A549 (cell line): ENCODE measurements at regions not wholly inside any gene's neighbourhood (a gene's known extent, or its start where the extent isn't known, plus 50 kb on each side); places are given as distances from the start of the nearest gene placed in this dataset.

Experiments used
- ATAC-seq, 2 experiments: fragments of 200-7000 bp in 1 of 2; fragments of >200 bp in 1 of 2; cut with Nextera tagmentation in 1 of 2; cut with Tn5 transposase in 1 of 2; 3 replicates each; pipeline versions ENCODE4 v1.8.0 to v1.9.1; 2018 to 2020; ENCODE audit warnings: mild to moderate bottlenecking in 1 of 2, moderate library complexity in 1 of 2
- CTCF ChIA-PET: fragments of 300-600 bp; sonication (Branson Sonifier 250); formaldehyde crosslinking; extraction: SDS; loops from one replicate; lab custom pipeline; 2021; ENCODE audit warnings: antibody characterized with exemption, inconsistent platforms; lab: Yijun Ruan, JAX
- POLR2A ChIA-PET: fragments of 350-600 bp; formaldehyde crosslinking; extraction: SDS; loops from one replicate; lab custom pipeline; 2021; ENCODE audit warnings: antibody characterized with exemption, inconsistent platforms; lab: Yijun Ruan, JAX
- DNase-seq, 2 experiments: peaks; one replicate each; pipeline versions ENCODE4 v3.0.0 to v3.0.0-alpha.2; 2011 to 2016; ENCODE audit warnings: low read depth in 1 of 2, low spot score in 1 of 2
- FAIRE-seq: peaks from 2 replicates; lab custom pipeline; 2011; peaks lifted over from hg19 to GRCh38; lab: Jason Lieb, UNC
- H3K27ac ChIP-seq, 2 experiments: fragments of >200 bp; sonication (Bioruptor Twin); formaldehyde crosslinking; 3 replicates each; pipeline ENCODE4 v1.5.1; 2016 to 2017
- H3K4me1 ChIP-seq: fragments of >200 bp; sonication (Bioruptor Twin); formaldehyde crosslinking; 3 replicates; pipeline ENCODE4 v1.6.1; 2016
- H3K4me2 ChIP-seq: fragments of >200 bp; sonication (Bioruptor Twin); formaldehyde crosslinking; 3 replicates; pipeline ENCODE4 v1.6.1; 2016
- H3K4me3 ChIP-seq: fragments of >200 bp; sonication (Bioruptor Twin); formaldehyde crosslinking; 3 replicates; pipeline ENCODE4 v1.5.1; 2016
- H3K9me3 ChIP-seq: fragments of >200 bp; sonication (Bioruptor Twin); formaldehyde crosslinking; 3 replicates; pipeline ENCODE4 v1.6.1; 2016
- CEBPB ChIP-seq, 2 experiments: fragments of >200 bp in 1 of 2; sonication (Bioruptor Twin) in 1 of 2; formaldehyde crosslinking in 1 of 2; IDR thresholded peaks; 2 replicates each; pipeline ENCODE4 v1.6.1; 2012 to 2016
- CHD2 ChIP-seq: fragments of 150-350 bp; IDR thresholded peaks from 2 replicates; pipeline ENCODE4 v1.6.1; 2014; ENCODE audit warnings: low read length; ENCODE audit not compliant: partially characterized antibody
- FOSL2 ChIP-seq, 2 experiments: fragments of 450-650 bp in 1 of 2; fragments of >200 bp in 1 of 2; sonication (Bioruptor Twin) in 1 of 2; formaldehyde crosslinking; IDR thresholded peaks; 2 replicates each; pipeline versions ENCODE4 v1.5.0 to v1.6.1; 2016 to 2020; ENCODE audit warnings: mild to moderate bottlenecking in 1 of 2, moderate library complexity in 1 of 2
- GATA3 ChIP-seq: IDR thresholded peaks from 2 replicates; pipeline ENCODE4 v1.6.1; 2012; ENCODE audit warnings: borderline replicate concordance
- HMGXB4 ChIP-seq: fragments of 250-450 bp; sonication (Bioruptor Pico); IDR thresholded peaks from 2 replicates; pipeline ENCODE4 v1.5.0; 2021; ENCODE audit warnings: mild to moderate bottlenecking, moderate library complexity, borderline replicate concordance
- HOXA7 ChIP-seq: fragments of 250-450 bp; sonication (Bioruptor Pico); IDR thresholded peaks from 2 replicates; pipeline ENCODE4 v1.5.0; 2020; ENCODE audit warnings: mild to moderate bottlenecking, moderate library complexity
- HOXB5 ChIP-seq: fragments of 250-450 bp; sonication (Bioruptor Pico); IDR thresholded peaks from 2 replicates; pipeline ENCODE4 v1.5.0; 2020; ENCODE audit warnings: mild to moderate bottlenecking, moderate library complexity
- JUNB ChIP-seq: fragments of >200 bp; sonication (Bioruptor Twin); formaldehyde crosslinking; IDR thresholded peaks from 2 replicates; pipeline ENCODE4 v1.6.1; 2016
- KDM1A ChIP-seq: fragments of 200-600 bp; sonication (generic); IDR thresholded peaks from 2 replicates; pipeline ENCODE4 v1.6.1; 2016; ENCODE audit warnings: low read depth, mild to moderate bottlenecking
- KDM5A ChIP-seq: fragments of 200-600 bp; sonication (generic); IDR thresholded peaks from 2 replicates; pipeline ENCODE4 v1.6.1; 2016; ENCODE audit warnings: antibody characterized with exemption, mild to moderate bottlenecking
- MAFK ChIP-seq: fragments of 450-650 bp; IDR thresholded peaks from 2 replicates; pipeline ENCODE4 v1.6.1; 2014; ENCODE audit not compliant: partially characterized antibody
- MAX ChIP-seq: IDR thresholded peaks from 2 replicates; pipeline ENCODE4 v1.6.1; 2012
- MAZ ChIP-seq: fragments of 150-350 bp; IDR thresholded peaks from 2 replicates; pipeline ENCODE4 v1.6.1; 2014; ENCODE audit warnings: antibody characterized with exemption, low read depth, low read length, borderline replicate concordance
- NFE2L2 ChIP-seq: fragments of 150-350 bp; conservative IDR thresholded peaks from 2 replicates; pipeline ENCODE4 v1.6.1; 2014; ENCODE audit warnings: low read length
- PBX3 ChIP-seq: IDR thresholded peaks from 2 replicates; pipeline ENCODE4 v1.6.1; 2012
- PHF8 ChIP-seq: fragments of 200-600 bp; sonication (generic); IDR thresholded peaks from 2 replicates; pipeline ENCODE4 v1.6.1; 2016; ENCODE audit warnings: low read depth, mild to moderate bottlenecking, antibody characterized with exemption, moderate library complexity, borderline replicate concordance
- POLR2A ChIP-seq: IDR thresholded peaks from 2 replicates; pipeline ENCODE4 v1.6.1; 2012; ENCODE audit warnings: mild to moderate bottlenecking, low read length
- POLR2AphosphoS2 ChIP-seq: conservative IDR thresholded peaks from 2 replicates; pipeline ENCODE4 v1.6.1; 2012; ENCODE audit warnings: low read length, improper control_type of control experiment, inconsistent platforms
- RCOR1 ChIP-seq: fragments of 150-350 bp; IDR thresholded peaks from 2 replicates; pipeline ENCODE4 v1.6.1; 2014; ENCODE audit warnings: antibody characterized with exemption, low read length, low read depth
- RFX5 ChIP-seq: fragments of 450-650 bp; IDR thresholded peaks from 2 replicates; pipeline ENCODE4 v1.7.1; 2014; ENCODE audit warnings: antibody characterized with exemption, mild to moderate bottlenecking, moderate library complexity
- SMC3 ChIP-seq: fragments of >200 bp; sonication (Bioruptor Twin); formaldehyde crosslinking; IDR thresholded peaks from 3 replicates; pipeline ENCODE4 v1.6.1; 2018; ENCODE audit warnings: inconsistent platforms
- TFCP2L1 ChIP-seq: fragments of 250-450 bp; sonication (Bioruptor Pico); IDR thresholded peaks from 2 replicates; pipeline ENCODE4 v1.5.0; 2021; ENCODE audit warnings: mild to moderate bottlenecking
- USF2 ChIP-seq: fragments of 450-650 bp; IDR thresholded peaks from 2 replicates; pipeline ENCODE4 v1.6.1; 2014; ENCODE audit warnings: antibody characterized with exemption
- WGBS: methylation state at CpG from one replicate; pipeline ENCODE4 v1.1.6; 2017; ENCODE audit errors: missing lambda C conversion rate; 5-methylcytosine and 5-hydroxymethylcytosine counted together

GRCh38 chr9:29753638-29754037 is 2180.4 kb upstream of the C9orf72 start:
- ATAC-seq (no peak), FAIRE-seq (no peak), DNase-seq (no peak)
- POLR2A ChIA-PET, result no interaction called here
- no peak for TF ChIP-seq KDM1A
- TF ChIP-seq HOXB5 (CRISPR knock-in tag), result no peak
- TF ChIP-seq MAFK, result no peak
- TF ChIP-seq POLR2A, result no peak
- TF ChIP-seq CHD2, result no peak
- TF ChIP-seq JUNB, result no peak
- no peak for TF ChIP-seq FOSL2 (IDR thresholded peaks at IDR 0.05)
- TF ChIP-seq FOSL2 (CRISPR knock-in tag; IDR thresholded peaks at IDR 0.05), result no peak
- no peak for TF ChIP-seq NFE2L2
- TF ChIP-seq PBX3, result no peak
- TF ChIP-seq PHF8, result no peak
- TF ChIP-seq RFX5, result no peak
- no peak for TF ChIP-seq POLR2AphosphoS2
- no peak for TF ChIP-seq GATA3
- no peaks in the 10 kb centered on the region for H3K4me1 ChIP-seq
- no peak overlapping the region for H3K4me3 ChIP-seq
- no peak overlapping the region for H3K4me2 ChIP-seq
- CTCF ChIA-PET, result no interaction called here
- no peak overlapping the region for H3K27ac ChIP-seq
- no peaks in the 10 kb centered on the region for H3K9me3 ChIP-seq

GRCh38 chr9:29769019-29769418 is 2195.7 kb upstream of the C9orf72 start:
- POLR2A ChIA-PET, result no interaction called here
- WGBS, result 3% methylated on average over 2 of the region's 2 CpGs
- DNase-seq, result no peak
- H3K9me3 ChIP-seq, result no peaks in the 10 kb centered on the region
- H3K27ac ChIP-seq, result no peak overlapping the region
- ATAC-seq, result no peak
- no peaks in the 10 kb centered on the region for H3K4me1 ChIP-seq
- FAIRE-seq, result no peak
- TF ChIP-seq RFX5 (no peak), TFCP2L1 (no peak), SMC3 (no peak), RCOR1 (no peak), MAZ (no peak), HMGXB4 (CRISPR knock-in tag) (no peak), KDM1A (no peak)
- TF ChIP-seq, all 56 proteins: peak for 0
- CTCF ChIA-PET, result no interaction called here
- Histone ChIP-seq H3K4me2 (no peak overlapping the region), H3K4me3 (no peak overlapping the region)

- Histone ChIP-seq H3K4me2 (no peak overlapping the region), H3K27ac (no peak overlapping the region), H3K4me1 (no peaks in the 10 kb centered on the region), H3K9me3 (no peaks in the 10 kb centered on the region), H3K4me3 (no peak overlapping the region)
- TF ChIP-seq USF2, result no peak
- no peak for TF ChIP-seq PBX3
- TF ChIP-seq MAX, result no peak
- TF ChIP-seq KDM5A, result no peak
- TF ChIP-seq POLR2AphosphoS2, result no peak
- no peak for TF ChIP-seq HOXA7 (CRISPR knock-in tag)
- no peak for TF ChIP-seq GATA3
- no peak for TF ChIP-seq CEBPB (IDR thresholded peaks at IDR 0.05)
- DNase-seq (no peak), FAIRE-seq (no peak), ATAC-seq (no peak)
- POLR2A ChIA-PET, result no interaction called here
- CTCF ChIA-PET, result interaction anchor here (0.6 kb wide), 1 partner anchor 36 kb away, joined by 3 read pairs; no protein-coding TSS in a partner anchor
These were observed 2200.4 kb upstream of the C9orf72 start for GRCh38 chr9:29773676-29774075.
